Islet precursor cell (in vitro differentiated cells): ENCODE measurements at regions not wholly inside any gene's neighbourhood (a gene's known extent, or its start where the extent isn't known, plus 50 kb on each side); places are given as distances from the start of the nearest gene placed in this dataset.
"Not testable (repeated sequence)": the region's sequence is repeated elsewhere in the genome, so short reads cannot be mapped to it uniquely, and the experiment has no call there.

Experiments used
- DNase-seq: peaks from one replicate; pipeline ENCODE4 v3.0.0-alpha.2; 2018

DNA sequence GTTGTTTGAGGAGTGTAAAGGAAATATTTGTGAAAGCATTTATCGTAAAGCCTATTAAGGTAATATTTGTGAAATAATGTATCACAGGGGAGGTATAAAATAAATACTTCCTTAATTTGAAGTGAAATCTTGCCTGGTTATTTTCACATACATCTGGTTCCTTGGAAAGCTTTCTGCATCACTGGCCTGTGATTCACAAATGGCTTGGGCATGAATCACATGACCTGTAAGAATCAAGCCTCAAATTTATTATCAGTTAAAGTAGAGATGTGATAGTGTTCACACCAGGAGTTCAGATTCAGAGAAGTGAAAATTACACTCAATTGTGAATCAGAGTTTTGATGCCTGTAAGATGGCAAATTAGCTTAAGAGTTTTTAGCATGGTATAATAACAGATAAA is 1911.4 kb downstream of the STIM2 start:
- no peak for DNase-seq

DNA sequence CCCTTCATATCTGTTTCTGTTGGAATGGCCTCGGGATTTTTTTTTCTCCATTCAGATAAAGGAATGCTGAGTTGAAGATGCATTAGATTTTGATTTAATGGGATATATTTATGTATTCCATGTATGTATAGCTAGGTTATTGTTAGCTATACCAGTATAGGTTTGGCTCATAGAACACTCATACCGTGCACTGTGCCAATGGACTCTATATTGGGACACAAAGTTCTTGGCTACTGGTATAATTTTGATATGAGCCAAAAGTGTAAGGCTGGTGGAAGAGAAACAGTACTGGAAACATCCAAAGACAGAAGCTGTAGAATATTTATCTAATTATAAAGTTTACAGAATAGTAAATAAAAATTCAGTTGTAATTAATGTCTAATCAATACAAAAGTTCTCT is 1912.1 kb downstream of the STIM2 start:
- DNase-seq, result no peak

GRCh38 chr4:28774344-28774743 is 1913.7 kb downstream of the STIM2 start:
- DNase-seq, result no peak

GRCh38 chr4:28776004-28776403 is 1915.4 kb downstream of the STIM2 start:
- DNase-seq, result no peak

GRCh38 chr4:28784188-28784587 is 1923.5 kb downstream of the STIM2 start:
- no peak for DNase-seq

DNA sequence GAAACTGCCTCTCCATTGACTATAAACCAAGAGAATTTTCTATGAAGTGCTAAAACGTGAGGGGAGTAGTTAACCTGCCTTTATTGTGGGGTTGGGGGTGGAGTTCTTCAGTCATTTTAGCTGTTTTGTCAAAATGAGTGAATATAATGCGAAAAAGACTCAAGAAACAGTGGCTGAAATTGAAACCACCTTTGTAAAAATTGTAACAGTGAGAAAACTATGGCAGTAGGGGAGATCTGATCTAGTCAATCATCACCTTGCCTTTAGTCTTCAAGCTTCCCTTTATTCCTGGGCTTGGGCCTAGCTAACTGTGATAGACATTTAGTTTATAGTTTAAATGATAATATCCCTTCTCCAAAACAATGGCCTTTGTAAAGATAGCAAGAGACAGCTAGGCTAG is 1927.3 kb downstream of the STIM2 start:
- DNase-seq, result no peak

GRCh38 chr4:28788929-28789490 is 1928.4 kb downstream of the STIM2 start:
- no peak for DNase-seq

DNA sequence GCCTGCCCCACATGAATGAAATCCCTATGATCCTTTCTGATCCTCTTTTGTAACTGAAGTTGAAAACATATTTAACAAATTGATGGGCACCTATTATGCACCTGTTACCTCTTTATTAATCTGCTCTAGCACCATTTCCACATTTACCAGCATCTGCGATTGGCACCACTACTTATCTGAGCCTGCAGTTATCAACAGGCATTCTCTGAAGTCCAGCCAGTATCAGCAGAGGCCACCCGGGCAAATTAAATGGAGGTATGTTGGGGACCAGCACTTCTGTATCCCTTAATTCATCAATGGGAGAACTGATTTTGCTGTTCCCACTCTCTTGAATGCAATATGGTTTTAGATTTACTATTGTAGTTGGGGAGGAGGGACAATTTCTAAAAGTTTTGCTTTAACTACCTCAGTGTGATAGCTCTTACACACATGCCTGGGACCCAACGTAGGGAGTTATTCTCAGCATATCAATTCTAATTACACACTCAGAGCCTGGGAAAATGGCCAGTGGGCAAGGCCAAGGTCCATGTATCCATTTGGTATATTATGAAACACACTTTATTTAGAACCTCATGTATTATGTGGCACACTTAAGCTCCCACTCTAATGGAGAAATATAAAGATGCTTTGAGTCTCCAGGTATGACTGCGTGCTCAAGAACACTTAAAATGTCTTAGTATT is 1927.1 kb upstream of the PCDH7 start:
- no peak for DNase-seq

DNA sequence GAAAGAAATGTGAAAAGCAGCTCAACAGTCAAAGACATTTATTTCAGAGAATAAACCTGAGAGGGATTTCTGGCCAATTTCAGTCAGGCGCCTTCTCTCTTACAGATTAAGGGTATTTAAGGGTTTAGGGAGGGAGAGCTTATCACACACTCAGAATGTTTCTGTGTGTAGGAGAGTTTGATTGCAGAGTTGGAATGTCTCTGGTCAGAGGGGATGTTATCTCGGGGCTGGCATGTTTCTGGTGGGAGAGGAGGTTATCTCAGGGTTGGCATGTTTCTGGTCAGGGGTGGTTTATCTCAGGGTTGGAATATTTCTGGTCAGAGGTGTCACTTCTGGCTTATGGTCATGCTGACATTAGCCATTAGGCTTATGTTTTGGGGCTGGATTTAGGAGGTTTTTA is 1920.5 kb upstream of the PCDH7 start:
- peak; percentile 68 for DNase-seq

DNA sequence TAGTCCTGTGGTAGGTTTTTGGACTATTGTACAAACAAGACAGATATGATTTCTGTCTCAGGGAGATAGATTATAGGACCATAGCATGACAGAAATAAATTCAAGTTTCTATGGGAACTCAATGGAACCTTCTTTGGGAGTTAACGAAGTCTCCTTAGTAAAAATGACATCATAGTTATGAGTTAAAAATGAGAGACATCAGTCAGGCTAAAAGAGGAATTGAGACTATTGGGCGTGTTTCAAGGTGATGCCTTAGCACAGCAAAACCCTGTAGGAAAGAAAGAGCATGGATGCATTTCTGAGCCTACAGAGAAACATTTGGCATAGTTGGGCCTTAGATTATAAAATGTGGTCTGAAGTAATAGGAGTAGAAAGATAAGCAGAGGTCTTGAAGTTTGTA is 1909.1 kb upstream of the PCDH7 start:
- no peak for DNase-seq

GRCh38 chr4:28822163-28822562 is 1898.0 kb upstream of the PCDH7 start:
- peak; percentile 57 for DNase-seq

- no peak for DNase-seq
Measured at GRCh38 chr4:28827866-28828265, 1892.3 kb upstream of the PCDH7 start.

- DNase-seq, result no peak
Measured at GRCh38 chr4:28831867-28832266, 1888.3 kb upstream of the PCDH7 start.

DNA sequence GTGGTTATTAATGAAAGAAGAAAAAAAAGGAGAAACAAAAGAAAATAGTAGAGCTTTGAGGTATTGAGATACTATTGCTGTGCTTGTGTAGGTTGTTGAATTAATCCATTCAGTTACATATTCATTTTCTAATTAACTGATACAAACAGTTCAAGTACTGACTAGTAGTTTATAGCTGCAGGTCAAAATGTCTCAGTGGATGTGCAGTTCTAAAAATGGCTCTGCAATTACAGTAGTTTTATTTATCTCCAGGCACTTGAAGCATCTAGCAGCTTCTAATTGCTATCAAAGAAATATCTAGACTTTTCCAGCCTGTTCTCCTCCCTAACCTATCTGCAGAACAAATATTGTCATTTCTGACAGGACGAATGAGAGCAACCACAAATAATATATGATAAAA is 1887.7 kb upstream of the PCDH7 start:
- DNase-seq, result no peak

GRCh38 chr4:28834120-28834519 is 1886.0 kb upstream of the PCDH7 start:
- no peak for DNase-seq

- DNase-seq, result no peak
Measured at GRCh38 chr4:28835501-28835900, 1884.7 kb upstream of the PCDH7 start.

GRCh38 chr4:28842271-28842670 is 1877.9 kb upstream of the PCDH7 start:
- DNase-seq, result no peak

DNA sequence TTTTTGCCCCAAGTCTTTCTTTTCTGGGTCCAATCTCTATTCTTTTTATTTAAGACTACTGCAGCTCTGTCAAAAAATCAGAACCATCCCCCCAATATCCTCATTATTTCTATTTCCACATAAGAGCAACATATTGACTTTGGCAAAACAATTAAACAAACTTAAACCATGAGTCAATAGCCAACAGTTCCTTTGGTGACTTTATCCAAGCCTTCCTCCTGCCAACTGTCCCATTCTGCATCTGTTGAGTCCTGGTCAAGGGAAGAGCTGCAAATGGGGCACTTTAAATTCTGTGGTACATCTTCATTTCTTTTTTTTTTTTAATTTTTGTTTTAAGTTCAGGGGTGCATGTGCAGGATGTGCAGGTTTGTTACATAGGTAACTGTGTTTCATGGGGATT is 1875.0 kb upstream of the PCDH7 start:
- DNase-seq, result no peak

DNA sequence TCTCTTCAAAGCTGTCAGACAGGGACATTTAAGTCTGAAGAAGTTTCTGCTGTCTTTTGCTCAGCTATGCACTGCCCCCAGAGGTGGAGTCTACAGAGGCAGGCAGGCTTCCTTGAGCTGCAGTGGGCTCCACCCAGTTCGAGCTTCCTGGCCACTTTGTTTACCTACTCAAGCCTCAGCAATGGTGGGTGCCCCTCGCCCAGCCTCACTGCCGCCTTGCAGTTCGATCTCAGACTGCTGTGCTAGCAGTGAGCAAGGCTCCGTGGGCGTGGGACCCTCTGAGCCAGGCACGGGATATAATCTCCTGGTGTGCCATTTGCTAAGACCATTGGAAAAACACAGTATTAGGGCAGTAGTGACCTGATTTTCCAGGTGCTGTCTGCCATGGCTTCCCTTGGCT is 1863.1 kb upstream of the PCDH7 start:
- DNase-seq, result not testable (repeated sequence)

DNA sequence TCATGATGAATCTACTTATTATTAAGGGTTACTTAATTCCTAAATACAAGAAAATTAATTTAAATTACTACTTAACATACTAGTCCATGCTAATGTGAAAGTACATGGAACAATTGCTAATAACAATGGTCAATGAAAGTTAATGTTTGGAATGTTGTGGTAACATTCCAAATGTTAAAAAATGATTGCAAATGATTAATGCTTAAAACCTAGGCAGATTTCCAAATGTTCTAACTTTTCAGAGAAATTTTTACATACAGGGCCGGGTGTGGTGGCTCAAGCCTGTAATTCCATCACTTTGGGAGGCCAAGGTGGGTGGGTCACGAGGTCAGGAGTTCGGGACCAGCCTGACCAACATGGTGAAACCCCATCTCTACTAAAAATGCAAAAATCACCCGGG is 1851.3 kb upstream of the PCDH7 start:
- no peak for DNase-seq

DNA sequence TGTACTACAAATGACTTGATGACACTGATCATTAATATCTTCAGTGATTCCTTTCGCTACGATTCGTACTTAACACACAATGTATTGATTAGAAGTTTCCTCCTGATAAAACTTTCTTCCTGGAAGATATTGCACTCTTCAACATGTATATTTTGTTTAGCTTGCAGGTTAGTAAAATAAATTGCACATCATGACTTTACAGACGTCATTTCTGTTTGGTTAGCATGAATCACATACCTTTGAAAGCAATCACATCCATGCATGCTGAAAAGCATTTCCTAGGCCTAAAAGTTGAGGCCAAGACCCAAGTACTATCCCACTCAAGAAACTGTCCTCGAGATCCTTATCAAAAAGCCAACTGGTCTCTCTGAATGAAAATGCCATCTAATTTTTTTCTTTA is 1841.0 kb upstream of the PCDH7 start:
- no peak for DNase-seq

DNA sequence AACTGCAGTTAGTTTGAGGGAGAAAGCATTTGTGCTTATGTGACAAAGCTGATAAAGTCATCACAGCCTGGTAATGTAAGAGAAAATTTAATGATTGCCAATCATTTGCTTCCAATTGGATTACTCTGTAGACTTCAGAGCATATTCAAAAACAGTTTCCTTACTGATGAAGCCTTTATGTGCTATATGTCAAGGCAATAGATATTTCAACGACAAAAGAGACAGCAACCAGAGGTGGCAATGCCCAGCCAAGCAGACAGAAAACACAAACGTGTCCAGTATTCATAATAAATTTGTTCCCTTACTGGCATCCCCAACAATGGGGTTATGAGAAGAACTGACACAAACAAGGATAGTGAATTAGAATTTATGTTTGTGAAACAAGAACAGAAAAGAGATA is 1840.3 kb upstream of the PCDH7 start:
- no peak for DNase-seq

GRCh38 chr4:28883211-28883610 is 1837.0 kb upstream of the PCDH7 start:
- DNase-seq, result no peak

DNA sequence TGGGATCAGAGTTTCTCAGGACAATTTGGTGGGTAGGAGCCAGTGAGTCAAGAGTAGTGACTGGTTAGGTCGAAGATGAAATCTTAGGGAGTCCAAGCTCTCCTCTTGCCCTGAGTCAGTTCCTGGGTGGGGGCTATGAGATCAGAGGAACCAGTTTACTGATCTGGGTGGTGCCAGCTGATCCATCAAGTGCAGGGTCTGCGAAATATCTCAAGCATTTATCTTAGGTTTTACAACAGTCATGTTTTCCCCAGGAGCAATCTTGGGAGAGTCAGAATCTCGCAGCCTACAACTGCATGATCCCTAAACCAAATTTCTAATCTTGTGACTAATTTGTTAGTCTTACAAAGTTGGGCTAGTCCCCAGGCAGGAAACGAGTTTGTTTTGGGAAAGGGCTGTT is 1833.2 kb upstream of the PCDH7 start:
- DNase-seq, result peak; percentile 53
